SH-SY5Y (cell line): ENCODE measurements at regions not wholly inside any gene's neighbourhood (a gene's known extent, or its start where the extent isn't known, plus 50 kb on each side); places are given as distances from the start of the nearest gene placed in this dataset.

Source experiments
- GATA2 ChIP-seq: IDR thresholded peaks from 2 replicates; pipeline ENCODE4 v1.6.1; 2011; ENCODE audit warnings: mild to moderate bottlenecking, low read depth, low read length
- GATA3 ChIP-seq: IDR thresholded peaks from 2 replicates; pipeline ENCODE4 v1.6.1; 2011; ENCODE audit warnings: low read depth, mild to moderate bottlenecking, low read length, moderate library complexity

GRCh38 chr3:72196377-72196929 is 411.5 kb upstream of the PROK2 start:
- TF ChIP-seq GATA2 (no peak), GATA3 (no peak)
